K562 (cell line): ENCODE measurements at regions not wholly inside any gene's neighbourhood (a gene's known extent, or its start where the extent isn't known, plus 50 kb on each side); places are given as distances from the start of the nearest gene placed in this dataset.

Source experiments
- ATAC-seq: fragments of 200-7000 bp; cut with Tn5 transposase; 3 replicates; pipeline ENCODE4 v1.9.1; 2020; ENCODE audit warnings: moderate library complexity
- BruUV-seq: library from RNA; stranded (reverse); fragments of 400-500 nt; replicated peaks from 2 replicates; lab custom pipeline; 2021; lab: Mats Ljungman, UMichigan
- CTCF ChIA-PET: fragments of 300-600 bp; formaldehyde crosslinking; extraction: SDS; loops from one replicate; lab custom pipeline; 2021; ENCODE audit warnings: low intra/inter-chr PET ratio; lab: Yijun Ruan, JAX
- POLR2A ChIA-PET: fragments of 300-600, 350-650 bp; sonication (Branson Sonifier 250); formaldehyde crosslinking; extraction: SDS; loops from one replicate; lab custom pipeline; 2021; ENCODE audit warnings: antibody characterized with exemption, inconsistent platforms; lab: Yijun Ruan, JAX
- DNase-seq, 4 experiments: peaks; one replicate each; pipeline versions ENCODE4 v3.0.0 to v3.0.0-alpha.2; 2011 to 2018; ENCODE audit warnings: low spot score in 3 of 4, mixed read lengths in 3 of 4; ENCODE audit errors: extremely low read depth in 1 of 4
- FAIRE-seq: peaks from 2 replicates; lab custom pipeline; 2011; peaks lifted over from hg19 to GRCh38; lab: Jason Lieb, UNC
- H2AFZ ChIP-seq: 2 replicates; pipeline ENCODE4 v1.6.0; 2011; ENCODE audit warnings: low read depth, low read length, control low read depth, inconsistent platforms
- H3K27ac ChIP-seq: fragments of 200-600 bp; 3 replicates; pipeline ENCODE4 v1.8.0; 2011; ENCODE audit warnings: low read depth, mild to moderate bottlenecking, control low read depth, inconsistent platforms, low read length, moderate library complexity, mixed read lengths; ENCODE audit errors: extremely low read depth
- H3K27me3 ChIP-seq, 2 experiments: fragments of 300-600 bp in 1 of 2; 2 replicates in 1 of 2; 3 replicates in 1 of 2; pipeline versions ENCODE4 v1.6.0 to v1.8.0; 2011; ENCODE audit warnings: inconsistent platforms in 2 of 2, low read length in 2 of 2, mild to moderate bottlenecking in 1 of 2, mixed read lengths in 1 of 2, moderate library complexity in 1 of 2; ENCODE audit not compliant: control insufficient read depth in 2 of 2, insufficient read depth in 2 of 2
- H3K36me3 ChIP-seq: fragments of 300-600 bp; 3 replicates; pipeline ENCODE4 v1.8.0; 2011; ENCODE audit warnings: mild to moderate bottlenecking, low read length, inconsistent platforms; ENCODE audit not compliant: control insufficient read depth, insufficient read depth
- H3K4me1 ChIP-seq, 2 experiments: fragments of 200-600 bp in 1 of 2; replicated peaks in 1 of 2; 2 replicates in 1 of 2; 3 replicates in 1 of 2; pipeline versions ENCODE4 v1.5.1 to v1.8.0; 2011; ENCODE audit warnings: inconsistent platforms in 2 of 2, low read length in 2 of 2, mild to moderate bottlenecking in 1 of 2, mixed read lengths in 1 of 2, moderate library complexity in 1 of 2; ENCODE audit not compliant: control insufficient read depth in 2 of 2, insufficient read depth in 2 of 2
- H3K4me2 ChIP-seq: 2 replicates; pipeline ENCODE4 v1.6.1; 2011; ENCODE audit warnings: low read length, control low read depth, inconsistent platforms, mixed read lengths; ENCODE audit not compliant: insufficient read depth
- H3K4me3 ChIP-seq: fragments of 200-600 bp; sonication (generic), shearing (Covaris generic); 2 replicates; pipeline ENCODE4 v1.5.1; 2016; ENCODE audit warnings: control low read depth, inconsistent platforms
- H3K79me2 ChIP-seq: fragments of 200-600 bp; 3 replicates; pipeline ENCODE4 v1.8.0; 2011; ENCODE audit warnings: low read length, inconsistent platforms; ENCODE audit not compliant: control insufficient read depth, insufficient read depth
- H3K9ac ChIP-seq, 2 experiments: 2 replicates each; pipeline versions ENCODE4 v1.6.0 to v1.6.1; 2011; ENCODE audit warnings: low read depth in 2 of 2, low read length in 2 of 2, control low read depth in 1 of 2, inconsistent platforms in 1 of 2, mild to moderate bottlenecking in 1 of 2, mixed read lengths in 1 of 2; ENCODE audit not compliant: insufficient read depth in 1 of 2
- H3K9me1 ChIP-seq: one replicate; pipeline ENCODE4 v1.6.0; 2011; ENCODE audit warnings: inconsistent platforms, mild to moderate bottlenecking, low read length, moderate library complexity; ENCODE audit not compliant: control insufficient read depth, insufficient read depth
- H3K9me3 ChIP-seq: replicated peaks from 2 replicates; pipeline ENCODE4 v1.5.1; 2011; ENCODE audit warnings: low read depth, low read length, inconsistent platforms; ENCODE audit not compliant: control insufficient read depth, insufficient read depth
- H4K20me1 ChIP-seq: replicated peaks from 2 replicates; pipeline ENCODE4 v1.6.1; 2011; ENCODE audit warnings: low read length, inconsistent platforms, mixed read lengths; ENCODE audit not compliant: control insufficient read depth, insufficient read depth
- COPS2 ChIP-seq: fragments of 450-650 bp; conservative IDR thresholded peaks from 2 replicates; pipeline ENCODE4 v1.6.1; 2016; ENCODE audit warnings: mild to moderate bottlenecking, moderate library complexity
- KDM4B ChIP-seq, 2 experiments: fragments of 450-650 bp in 1 of 2; sonication (generic) in 1 of 2; IDR thresholded peaks; 2 replicates each; pipeline ENCODE4 v1.6.1; 2016 to 2017; ENCODE audit warnings: borderline replicate concordance in 2 of 2, antibody characterized with exemption in 1 of 2, low read depth in 1 of 2, mild to moderate bottlenecking in 1 of 2
- KHSRP ChIP-seq: fragments of 450-650 bp; IDR thresholded peaks from 2 replicates; pipeline ENCODE4 v1.6.1; 2017
- MCM3 ChIP-seq: fragments of 450-650 bp; IDR thresholded peaks from 2 replicates; pipeline ENCODE4 v1.6.1; 2016
- NCOA2 ChIP-seq, 2 experiments: fragments of 450-650 bp; IDR thresholded peaks; 2 replicates each; pipeline ENCODE4 v1.6.1; 2018; ENCODE audit warnings: mild to moderate bottlenecking in 2 of 2, moderate library complexity in 1 of 2; ENCODE audit not compliant: partially characterized antibody in 2 of 2
- PHF8 ChIP-seq: fragments of 200-600 bp; sonication (generic); IDR thresholded peaks from 2 replicates; pipeline ENCODE4 v1.6.1; 2012; ENCODE audit warnings: mixed run types, mild to moderate bottlenecking, inconsistent platforms, low read length, moderate library complexity, borderline replicate concordance
- ZNF551 ChIP-seq: fragments of 250-450 bp; sonication (Bioruptor Pico); IDR thresholded peaks from 2 replicates; pipeline ENCODE4 v1.5.0; 2021; ENCODE audit warnings: mild to moderate bottlenecking, moderate library complexity
- WGBS: fragments of 100-300 bp; shearing (Covaris generic); methylation state at CpG from one replicate; pipeline ENCODE4 v1.1.6; 2016; ENCODE audit warnings: low coverage, mixed read lengths; ENCODE audit not compliant: insufficient coverage; ENCODE audit errors: missing lambda C conversion rate; 5-methylcytosine and 5-hydroxymethylcytosine counted together
- in situ Hi-C: fragments of 300-500 bp; cut with MboI; formaldehyde crosslinking; loops from 4 replicates; pipeline ENCODE4 v1.15.0; 2018; ENCODE audit warnings: inconsistent platforms, mixed read lengths
- intact Hi-C: fragments of 100-400 bp; cut with micrococcal nuclease; formaldehyde crosslinking; loops from 2 replicates; pipeline ENCODE4 v1.14.2; 2022

GRCh38 chr4:162458051-162458450, 294.3 kb upstream of the FSTL5 start:
- H4K20me1 ChIP-seq, result no peaks in the 10 kb centered on the region
- no peaks in the 10 kb centered on the region for H3K27me3 ChIP-seq
- H3K4me2 ChIP-seq, result no peak overlapping the region
- in situ Hi-C loops, result no loop called here
- H3K9me1 ChIP-seq, result no peaks in the 10 kb centered on the region
- H3K9me3 ChIP-seq, result no peaks in the 10 kb centered on the region
- FAIRE-seq (no peak), ATAC-seq (no peak), DNase-seq (no peak)
- no peaks in the 10 kb centered on the region for H3K4me1 ChIP-seq
- BruUV-seq, result no TSS peak
- no peak overlapping the region for H2AFZ ChIP-seq
- H3K27ac ChIP-seq, result no peak overlapping the region
- ChIA-PET POLR2A (no interaction called here), CTCF (no interaction called here)
- H3K36me3 ChIP-seq, result no peaks in the 10 kb centered on the region
- no peak for TF ChIP-seq KHSRP
- TF ChIP-seq MCM3, result no peak
- TF ChIP-seq KDM4B (IDR thresholded peaks at IDR 0.05; ENCODE audit: borderline replicate concordance in 2 of 2, low read depth in 1 of 2), result no peak
- no peak for TF ChIP-seq COPS2
- TF ChIP-seq ZNF551 (CRISPR knock-in tag), result no peak
- no peak for TF ChIP-seq PHF8
- no peak for TF ChIP-seq NCOA2 (IDR thresholded peaks at IDR 0.05; ENCODE audit: partially characterized antibody in 2 of 2)
- H3K79me2 ChIP-seq, result no peaks in the 10 kb centered on the region
- no peak overlapping the region for H3K9ac ChIP-seq
- H3K4me3 ChIP-seq, result no peak overlapping the region
- no CpG with 5 or more reads among the region's 6 CpGs for WGBS
- intact Hi-C loops, result no loop called here
